ENCODE measurements at regions not wholly inside any gene's neighbourhood (a gene's known extent, or its start where the extent isn't known, plus 50 kb on each side); places are given as distances from the start of the nearest gene placed in this dataset.

- 91% methylated on average over 2 of the region's 2 CpGs; no CpG with 5 or more reads in 1 of the 2 experiments for whole genome bisulfite sequencing, 2 experiments (ENCODE audit: extremely low coverage in 1 of 2, insufficient coverage in 1 of 2, insufficient read length in 1 of 2, insufficient replicate concordance in 2 of 2, low coverage in 1 of 2, low lambda C conversion rate in 2 of 2, missing lambda C conversion rate in 1 of 2)
- CTCF ChIA-PET (ENCODE audit: partially characterized antibody), result interaction anchor here (1.4 to 1.7 kb wide), 5 partner anchors 20 to 232 kb away, joined by 4 to 9 read pairs (median 6); no protein-coding TSS in a partner anchor
Measured at GRCh38 chr3:22795917-22796316, 407.2 kb upstream of the UBE2E2 start.

More at GRCh38 chr3:22795917-22796316, 407.2 kb upstream of the UBE2E2 start:
- H3K79me1 ChIP-seq (ENCODE audit: low read depth, low read length), result no peaks in the 10 kb centered on the region
- no peak overlapping the region for H3K56ac ChIP-seq (replicated peaks; ENCODE audit: insufficient read length, low read depth, low read length)
- no peak overlapping the region for H3K27ac ChIP-seq (ENCODE audit: low read depth, low read length)
- no peaks in the 10 kb centered on the region for H3K79me2 ChIP-seq (ENCODE audit: control insufficient read depth in 1 of 2, insufficient read depth in 2 of 2, low read length in 2 of 2)
- H2BK5ac ChIP-seq (ENCODE audit: low read depth, low read length), result no peak overlapping the region
- no peak overlapping the region for H2BK20ac ChIP-seq (ENCODE audit: low read length)
- no peaks in the 10 kb centered on the region for H3K27me3 ChIP-seq (replicated peaks in 1 of 4; ENCODE audit: control insufficient read depth in 3 of 4, extremely low read depth in 1 of 4, insufficient read depth in 3 of 4, low read length in 3 of 4)
- H2AFZ ChIP-seq (ENCODE audit: low read length), result no peak overlapping the region
- H3K4me1 ChIP-seq (replicated peaks in 1 of 4; ENCODE audit: control insufficient read depth in 3 of 4, insufficient read depth in 4 of 4, low read length in 3 of 4), result no peaks in the 10 kb centered on the region
- POLR2A ChIA-PET (ENCODE audit: partially characterized antibody), result no interaction called here
- no peak overlapping the region for H3K18ac ChIP-seq (ENCODE audit: extremely low read depth, low read length)
- H4K91ac ChIP-seq (replicated peaks; ENCODE audit: insufficient read length, low read length), result no peak overlapping the region
- H3K9ac ChIP-seq (replicated peaks in 1 of 4; ENCODE audit: extremely low read depth in 1 of 4, low read depth in 3 of 4, low read length in 3 of 4), result no peak overlapping the region
- no peak overlapping the region for H4K8ac ChIP-seq (ENCODE audit: extremely low read depth, insufficient read depth, low read length)
- H3K4ac ChIP-seq (replicated peaks; ENCODE audit: insufficient read length, low read depth, low read length), result no peak overlapping the region
- no peak overlapping the region for H4K5ac ChIP-seq (ENCODE audit: insufficient read length, low read depth, low read length)
- H3K36me3 ChIP-seq (ENCODE audit: control insufficient read depth in 2 of 4, insufficient read depth in 4 of 4, low read length in 3 of 4), result no peaks in the 10 kb centered on the region
- H3K23ac ChIP-seq (ENCODE audit: insufficient read length), result no peak overlapping the region
- no peak for TF ChIP-seq E2F6 (IDR thresholded peaks at IDR 0.05)
- TF ChIP-seq JUN (IDR thresholded peaks at IDR 0.05; ENCODE audit: low read depth, low read length), result no peak
- peak in 2 of 3 experiments; percentile 12 to 39; a peak in 2 of 4 replicates for TF ChIP-seq CTCF (IDR thresholded peaks at IDR 0.05; ENCODE audit: control extremely low read depth in 1 of 3, insufficient read depth in 1 of 3, low read depth in 1 of 3, low read length in 3 of 3)
- TF ChIP-seq BCL11A (IDR thresholded peaks at IDR 0.05; ENCODE audit: low read depth in 2 of 2, low read length in 2 of 2), result no peak
- peak; percentile 36 to 47; a peak in 3 of 4 replicates for TF ChIP-seq RAD21 (IDR thresholded peaks at IDR 0.05 in 1 of 2, conservative IDR thresholded peaks at IDR 0.05 in 1 of 2; ENCODE audit: low read depth in 2 of 2, low read length in 2 of 2)
- DNase-seq (ENCODE audit: low read depth in 1 of 2, low spot score in 2 of 2) (no peak), FAIRE-seq (no peak)
- H2BK15ac ChIP-seq (ENCODE audit: low read length), result no peak overlapping the region
- H2AK5ac ChIP-seq (ENCODE audit: low read depth, low read length), result no peak overlapping the region
- H4K20me1 ChIP-seq (replicated peaks in 1 of 2; ENCODE audit: control insufficient read depth in 1 of 2, insufficient read depth in 2 of 2, low read length in 2 of 2), result no peaks in the 10 kb centered on the region
- H2BK12ac ChIP-seq (ENCODE audit: low read depth, low read length), result no peak overlapping the region
- H3K23me2 ChIP-seq (ENCODE audit: low read depth, low read length), result no peaks in the 10 kb centered on the region
- no peak overlapping the region for H3K4me3 ChIP-seq (ENCODE audit: extremely low read depth in 1 of 4, insufficient read depth in 2 of 4, low read depth in 3 of 4, low read length in 4 of 4)
- H3K9me3 ChIP-seq (ENCODE audit: insufficient read depth in 2 of 2, low read depth in 1 of 2, low read length in 1 of 2), result no peaks in the 10 kb centered on the region
- H3K14ac ChIP-seq (ENCODE audit: insufficient read length), result no peak overlapping the region
- no peak overlapping the region for H2BK120ac ChIP-seq (replicated peaks; ENCODE audit: low read depth, low read length)
- no peak overlapping the region for H3K4me2 ChIP-seq (ENCODE audit: insufficient read depth in 1 of 2, low read depth in 2 of 2, low read length in 2 of 2)

Data from H1 (cell line).